GM12801 (cell line): ENCODE measurements at regions not wholly inside any gene's neighbourhood (a gene's known extent, or its start where the extent isn't known, plus 50 kb on each side); places are given as distances from the start of the nearest gene placed in this dataset.

Experiments
- TF ChIP-seq, protein P1 (sequence below): IDR thresholded peaks from one replicate; pipeline ENCODE4 v1.5.1; 2011; ENCODE audit warnings: control low read depth; ENCODE audit not compliant: insufficient read length; ENCODE audit errors: extremely low read depth

DNA sequence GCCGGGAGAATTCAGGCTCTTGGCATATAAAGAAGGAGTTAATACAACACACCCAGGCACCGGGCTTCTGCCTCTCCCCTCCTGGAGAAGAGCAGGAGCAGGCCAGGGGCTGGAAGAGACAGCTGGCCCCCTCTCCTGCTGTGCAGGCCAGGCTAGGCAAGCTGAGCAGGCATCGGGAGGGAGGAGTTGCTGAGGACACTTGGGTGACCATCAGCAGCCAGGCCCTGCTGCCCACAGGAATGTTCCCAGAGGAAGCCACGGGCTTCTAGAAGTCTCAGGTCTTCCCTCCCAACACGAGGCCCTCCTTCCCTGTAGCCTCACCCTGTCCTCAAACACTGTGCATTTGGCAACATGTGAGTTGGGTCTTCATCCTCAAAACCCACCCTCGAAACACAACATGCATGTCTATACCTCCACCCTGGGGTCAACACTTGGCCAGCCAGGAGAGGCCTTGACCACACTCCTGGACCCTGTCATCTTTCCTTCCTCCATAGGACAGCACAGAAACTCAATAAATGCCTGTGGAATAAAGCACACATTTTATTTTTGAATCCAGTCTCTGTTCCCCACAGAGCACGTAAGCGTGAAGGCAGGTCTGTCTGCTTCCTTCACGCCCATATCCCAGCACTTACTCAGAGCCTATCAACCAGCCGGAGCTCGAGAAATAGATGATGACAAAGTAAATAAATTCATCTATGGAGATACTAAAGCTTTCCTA is 433.8 kb upstream of the ID2 start:
- TF ChIP-seq, protein P1, sequence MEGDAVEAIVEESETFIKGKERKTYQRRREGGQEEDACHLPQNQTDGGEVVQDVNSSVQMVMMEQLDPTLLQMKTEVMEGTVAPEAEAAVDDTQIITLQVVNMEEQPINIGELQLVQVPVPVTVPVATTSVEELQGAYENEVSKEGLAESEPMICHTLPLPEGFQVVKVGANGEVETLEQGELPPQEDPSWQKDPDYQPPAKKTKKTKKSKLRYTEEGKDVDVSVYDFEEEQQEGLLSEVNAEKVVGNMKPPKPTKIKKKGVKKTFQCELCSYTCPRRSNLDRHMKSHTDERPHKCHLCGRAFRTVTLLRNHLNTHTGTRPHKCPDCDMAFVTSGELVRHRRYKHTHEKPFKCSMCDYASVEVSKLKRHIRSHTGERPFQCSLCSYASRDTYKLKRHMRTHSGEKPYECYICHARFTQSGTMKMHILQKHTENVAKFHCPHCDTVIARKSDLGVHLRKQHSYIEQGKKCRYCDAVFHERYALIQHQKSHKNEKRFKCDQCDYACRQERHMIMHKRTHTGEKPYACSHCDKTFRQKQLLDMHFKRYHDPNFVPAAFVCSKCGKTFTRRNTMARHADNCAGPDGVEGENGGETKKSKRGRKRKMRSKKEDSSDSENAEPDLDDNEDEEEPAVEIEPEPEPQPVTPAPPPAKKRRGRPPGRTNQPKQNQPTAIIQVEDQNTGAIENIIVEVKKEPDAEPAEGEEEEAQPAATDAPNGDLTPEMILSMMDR = no peak

DNA sequence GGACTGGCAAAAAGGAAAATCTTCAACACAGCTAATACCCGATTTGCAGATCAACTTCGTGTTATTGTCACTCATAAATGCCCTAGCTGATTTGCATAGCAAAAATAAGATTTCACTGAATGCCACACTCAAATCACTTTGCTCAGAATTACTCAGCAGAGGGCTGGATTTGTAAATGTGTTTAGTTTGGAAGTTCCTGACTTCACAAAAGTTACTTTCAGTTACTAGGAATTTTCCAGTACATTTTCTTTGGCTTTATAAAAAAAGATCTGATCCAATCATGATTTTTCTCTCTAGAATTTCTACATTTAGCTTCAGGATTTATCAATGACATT is 433.3 kb upstream of the ID2 start:
- TF ChIP-seq, protein P1 = no peak

DNA sequence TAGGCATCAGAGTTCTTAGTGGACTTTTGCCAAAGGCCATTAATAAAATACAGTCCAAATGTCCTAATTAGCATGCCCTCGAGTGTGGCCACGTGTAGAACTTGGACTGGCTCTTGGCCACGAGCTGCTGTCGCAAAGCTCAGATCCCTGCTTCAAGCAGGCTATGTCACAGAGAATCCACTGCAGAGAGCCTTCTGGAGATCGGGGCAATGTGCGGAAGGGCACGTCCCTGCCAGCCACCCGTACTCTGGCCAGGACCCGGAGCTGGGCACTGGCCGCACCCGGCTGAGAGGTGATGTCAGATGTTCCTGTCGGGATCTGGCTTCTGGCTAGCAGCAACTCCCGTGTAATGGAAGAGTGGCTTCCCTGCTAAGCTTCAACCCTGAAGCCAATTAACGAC is 432.7 kb upstream of the ID2 start:
- TF ChIP-seq, protein P1 = no peak

DNA sequence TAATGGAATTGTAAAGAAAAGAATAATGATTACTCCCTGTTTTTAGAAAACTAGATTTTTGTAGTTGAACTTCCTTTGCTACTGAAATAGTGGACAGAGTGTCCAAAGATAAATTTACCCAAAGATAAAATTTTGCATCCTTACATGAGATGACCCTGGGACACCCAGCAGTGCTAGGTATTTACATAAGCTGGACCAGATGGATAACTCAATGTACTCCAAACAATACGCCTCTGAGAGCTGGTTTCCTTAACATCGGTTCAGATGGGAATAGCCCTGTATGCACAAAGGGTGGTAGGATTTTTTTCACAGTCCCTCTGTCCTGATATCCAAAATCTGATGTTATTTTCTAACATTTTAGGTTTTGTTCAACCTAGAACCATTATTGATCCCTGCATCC is 432.1 kb upstream of the ID2 start:
- TF ChIP-seq, protein P1 = no peak

DNA sequence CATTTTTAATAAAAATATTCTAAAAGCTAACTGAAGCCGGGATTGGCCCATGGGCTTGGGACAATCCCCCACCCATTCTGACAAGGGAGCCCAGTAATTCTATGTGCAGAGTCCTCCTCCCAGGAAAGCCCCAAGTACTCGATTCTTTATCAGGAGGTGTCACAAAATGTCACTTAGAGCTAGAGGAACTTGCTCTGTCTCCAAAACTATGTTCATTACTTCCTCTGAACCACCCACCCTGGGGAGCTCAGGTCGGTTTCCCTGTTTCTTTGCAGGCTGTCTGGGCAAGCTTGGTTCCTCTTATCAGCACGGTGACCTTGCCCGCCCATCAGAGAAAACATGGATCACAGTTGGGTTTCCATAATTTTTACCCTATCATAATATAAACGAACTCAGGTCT is 430.6 kb upstream of the ID2 start:
- TF ChIP-seq, protein P1 = no peak

DNA sequence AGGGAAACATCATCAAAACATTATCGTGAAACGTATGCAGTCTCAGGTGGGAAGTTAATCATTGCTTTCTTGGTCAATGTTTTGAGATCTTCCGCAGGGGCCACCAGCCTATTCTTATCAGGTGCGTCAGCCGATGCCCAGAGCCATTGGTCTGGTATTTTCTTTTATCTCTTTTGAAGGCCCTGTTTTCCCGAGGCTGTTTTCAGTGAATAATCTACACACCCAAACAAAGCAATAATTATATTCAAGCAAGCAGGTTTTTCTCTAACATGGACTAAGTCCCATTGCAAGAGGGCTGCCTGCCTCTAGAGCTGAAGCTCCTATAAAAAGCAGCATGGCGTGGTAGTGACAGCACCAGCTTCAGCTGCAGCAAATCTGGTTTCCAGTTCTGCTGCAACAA is 430.0 kb upstream of the ID2 start:
- TF ChIP-seq, protein P1 = no peak

DNA sequence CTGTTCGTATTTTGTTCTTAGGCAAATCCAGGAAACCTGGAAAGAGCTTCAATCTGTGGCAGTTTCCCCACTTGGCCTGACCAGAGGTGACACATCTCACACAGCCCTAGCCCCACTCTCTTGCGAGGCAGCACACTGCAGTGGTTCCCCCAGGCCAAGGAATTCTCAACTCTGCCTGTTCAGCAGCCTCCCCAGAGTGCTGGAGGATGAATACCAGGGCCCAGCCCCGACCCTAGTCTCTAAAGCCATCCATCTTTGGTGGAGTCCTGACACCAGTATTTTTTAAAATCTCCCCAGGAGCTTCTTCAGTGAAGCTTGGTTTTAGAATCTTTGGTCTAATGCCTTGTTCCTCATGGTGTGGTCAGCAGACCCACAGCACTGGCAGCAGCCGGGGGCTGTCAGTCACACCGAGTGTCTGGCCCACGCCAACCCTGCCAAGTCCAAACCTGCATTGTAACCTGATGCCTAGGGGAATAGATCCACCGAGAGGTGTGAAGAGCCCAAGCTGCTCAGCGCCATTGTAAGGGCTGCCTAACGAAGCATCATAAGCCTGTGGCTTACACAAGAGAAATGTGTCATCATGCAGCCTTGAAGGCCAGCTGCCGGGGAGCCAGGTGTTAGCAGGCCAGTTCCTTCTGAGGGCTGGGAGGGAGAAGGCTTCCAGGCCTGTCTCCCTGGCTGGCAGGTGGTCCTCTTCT is 428.7 kb upstream of the ID2 start:
- TF ChIP-seq, protein P1 = no peak
